GM19328 (cell line): ENCODE measurements at regions not wholly inside any gene's neighbourhood (a gene's known extent, or its start where the extent isn't known, plus 50 kb on each side); places are given as distances from the start of the nearest gene placed in this dataset.

Source experiments
- ATAC-seq: cut with Tn5 transposase; IDR thresholded peaks from one replicate; pipeline ENCODE4 v1.9.1; 2021; ENCODE audit warnings: mild to moderate bottlenecking, moderate library complexity; ENCODE audit not compliant: unreplicated experiment

DNA sequence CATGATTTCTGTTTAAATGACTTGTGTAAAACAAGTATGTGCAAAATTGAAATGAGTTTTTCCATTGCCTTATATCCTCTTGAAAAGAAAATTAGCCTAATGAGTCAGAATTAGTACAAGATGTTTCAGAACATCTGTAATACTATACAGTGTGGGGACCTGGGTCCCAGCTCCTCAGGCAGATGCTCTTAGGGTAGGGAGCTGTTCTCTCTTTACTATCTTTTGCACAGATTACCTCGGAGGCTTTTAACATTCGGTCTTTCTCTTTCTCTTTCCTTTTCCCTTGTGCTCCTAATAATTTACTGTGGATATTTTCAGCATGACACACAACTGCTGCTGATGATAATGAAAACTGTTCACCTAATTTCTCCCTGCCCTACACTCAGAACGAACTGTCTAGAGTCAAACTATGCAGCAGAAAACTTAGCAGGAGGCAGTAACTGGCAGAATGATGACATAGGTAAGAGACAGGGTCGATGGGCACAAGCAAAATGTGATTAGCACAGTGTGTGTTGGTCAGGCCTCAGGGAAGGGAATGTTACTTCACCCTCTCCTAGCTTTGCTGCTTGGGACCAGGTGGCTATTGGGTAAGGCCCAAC, 455.3 kb downstream of the PDHA2 start:
- no peak for ATAC-seq

DNA sequence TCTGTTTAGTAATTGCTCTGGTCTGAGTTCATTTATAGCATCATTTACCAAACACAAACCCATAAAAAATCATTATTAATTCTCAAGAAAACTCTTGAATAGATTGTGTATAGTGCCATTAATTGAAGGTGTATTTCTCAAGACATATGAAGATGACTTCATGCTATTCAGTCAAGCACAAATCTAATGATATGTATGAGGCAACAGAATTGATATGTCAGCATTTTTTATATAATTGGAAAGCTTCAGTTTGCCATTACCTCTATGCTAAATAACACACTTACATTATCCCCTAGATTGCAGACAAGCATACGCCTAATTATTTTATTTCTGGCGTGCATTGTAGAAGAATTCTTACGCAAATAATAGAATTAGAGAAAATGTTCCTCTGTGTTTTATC, 461.8 kb downstream of the PDHA2 start:
- ATAC-seq = no peak

GRCh38 chr4:96305030-96305429, 465.1 kb downstream of the PDHA2 start:
- ATAC-seq = no peak

DNA sequence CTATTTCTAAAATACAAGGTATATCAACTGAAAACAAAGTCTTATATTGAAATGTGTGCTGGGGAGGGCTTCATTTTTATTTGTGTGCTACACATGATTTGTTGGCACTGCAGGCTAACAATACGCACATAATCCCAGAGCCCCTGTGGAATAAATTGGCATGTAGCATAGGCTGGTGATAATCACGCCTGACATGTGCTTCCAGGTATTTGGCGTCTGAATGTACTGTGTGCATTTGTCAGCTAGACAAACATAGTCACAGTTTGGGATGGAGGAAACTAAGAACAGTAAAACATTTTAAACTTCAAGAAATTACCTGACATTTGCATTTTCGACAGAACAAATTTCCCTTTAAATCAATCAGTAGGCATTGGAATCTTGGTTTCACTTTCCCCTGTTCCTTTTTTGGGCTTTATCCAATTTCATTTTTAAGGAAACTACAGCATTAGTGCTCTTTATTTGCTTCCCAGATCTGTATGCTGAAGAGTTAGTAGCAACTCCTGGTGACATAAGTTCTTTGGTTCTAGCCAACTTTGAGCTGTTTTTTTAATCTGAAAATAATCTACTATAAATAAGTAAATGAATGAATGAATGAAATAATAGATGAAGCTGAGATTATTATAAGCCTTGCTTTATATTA, 472.3 kb downstream of the PDHA2 start:
- ATAC-seq = no peak

DNA sequence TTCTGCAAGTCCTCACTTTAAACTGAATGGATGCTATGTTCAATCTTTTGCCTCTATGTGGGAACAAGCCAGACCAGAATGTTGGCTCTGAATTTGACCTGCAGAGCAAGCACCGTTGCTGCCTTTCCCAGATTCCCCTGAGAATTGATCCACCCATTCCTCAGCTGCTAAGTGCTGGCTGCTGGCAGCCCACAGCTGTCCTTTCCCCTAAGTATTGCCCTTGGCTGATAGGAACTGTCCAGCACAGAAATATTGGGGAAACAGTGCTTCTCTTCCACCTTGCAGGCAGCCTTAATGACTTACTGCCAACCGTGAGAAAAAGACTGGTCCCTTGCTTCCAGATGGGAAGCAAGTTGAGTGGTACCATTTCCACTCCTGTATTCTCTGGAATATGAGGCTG, 475.9 kb downstream of the PDHA2 start:
- no peak for ATAC-seq

GRCh38 chr4:96316776-96317175, 476.9 kb downstream of the PDHA2 start:
- no peak for ATAC-seq

DNA sequence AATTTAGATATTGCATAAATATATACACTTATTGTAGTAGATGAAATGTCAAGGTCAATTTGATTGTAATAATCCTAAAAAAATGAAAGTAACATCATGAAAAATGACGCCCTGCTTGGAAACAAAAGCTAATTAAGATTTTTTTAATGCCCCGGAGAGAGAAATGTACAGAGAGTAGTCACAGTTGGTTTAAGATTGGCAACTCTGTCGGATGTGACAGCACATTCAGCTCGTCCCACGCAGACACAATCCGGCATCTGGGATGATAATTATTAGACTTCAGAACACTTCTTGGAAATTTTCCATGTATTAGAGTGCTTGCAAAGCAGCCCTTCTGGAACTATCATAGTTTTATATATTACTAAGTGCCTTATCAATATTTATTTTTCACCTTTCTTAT, 478.0 kb downstream of the PDHA2 start:
- no peak for ATAC-seq

DNA sequence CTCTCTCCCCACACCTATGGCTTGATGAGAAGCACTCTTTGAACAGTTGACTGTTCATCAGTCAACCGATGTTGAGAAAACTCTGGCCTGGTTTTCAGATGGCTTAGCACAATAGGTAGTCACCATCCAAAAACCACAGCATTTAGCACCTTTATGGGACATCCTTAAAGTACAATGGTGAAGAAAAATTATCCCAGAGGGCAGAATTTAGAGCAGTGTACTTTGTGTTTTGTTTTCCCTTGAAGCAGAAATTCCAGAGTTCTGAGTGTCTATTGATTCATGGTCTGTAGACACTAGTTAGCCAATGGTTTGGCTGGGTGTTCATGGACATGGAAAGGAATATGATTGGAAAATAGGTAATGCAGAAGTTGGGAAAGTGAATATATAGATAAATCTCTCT, 487.0 kb downstream of the PDHA2 start:
- ATAC-seq = no peak

DNA sequence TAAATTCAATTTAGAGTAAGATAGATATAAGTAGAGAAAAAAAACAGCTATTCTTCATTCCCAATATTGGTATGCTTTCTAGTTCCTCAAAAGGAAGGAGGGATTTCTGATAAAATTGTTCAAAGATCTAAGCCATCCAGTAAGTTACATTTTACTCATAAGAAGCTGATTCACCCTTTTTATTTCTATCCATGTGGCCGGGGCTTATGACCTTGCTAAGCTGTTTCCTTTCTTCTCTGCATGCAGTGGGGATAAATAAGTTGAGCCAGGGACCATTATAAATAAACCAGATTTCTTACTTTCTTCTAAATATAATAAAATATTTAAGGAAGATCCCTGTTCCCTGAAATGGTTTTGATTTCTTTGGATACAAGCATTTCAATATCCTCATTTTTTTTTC, 502.3 kb downstream of the PDHA2 start:
- no peak for ATAC-seq

- ATAC-seq = no peak
Measured at GRCh38 chr4:96342790-96343455, 503.0 kb downstream of the PDHA2 start.

GRCh38 chr4:96343836-96344235, 503.9 kb downstream of the PDHA2 start:
- ATAC-seq = no peak

DNA sequence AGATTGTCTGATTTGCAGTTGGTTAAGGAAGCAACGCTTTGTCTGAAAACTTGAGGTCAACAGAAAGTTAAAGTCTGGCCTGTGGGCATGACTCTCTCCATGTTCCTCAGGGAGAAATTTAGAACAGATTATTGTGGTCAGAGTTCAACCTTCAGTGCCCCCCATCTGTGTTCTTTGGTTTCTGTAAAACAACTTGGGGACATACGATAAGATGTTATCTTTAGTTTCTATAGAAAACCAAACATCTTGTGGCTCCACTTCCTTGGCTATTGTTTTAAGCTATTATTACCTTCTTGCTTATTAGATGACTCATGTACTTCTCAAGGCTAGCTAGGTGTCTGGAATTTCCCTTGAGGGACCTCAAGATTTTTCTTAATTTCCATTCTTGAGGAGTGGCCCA, 507.7 kb downstream of the PDHA2 start:
- no peak for ATAC-seq

DNA sequence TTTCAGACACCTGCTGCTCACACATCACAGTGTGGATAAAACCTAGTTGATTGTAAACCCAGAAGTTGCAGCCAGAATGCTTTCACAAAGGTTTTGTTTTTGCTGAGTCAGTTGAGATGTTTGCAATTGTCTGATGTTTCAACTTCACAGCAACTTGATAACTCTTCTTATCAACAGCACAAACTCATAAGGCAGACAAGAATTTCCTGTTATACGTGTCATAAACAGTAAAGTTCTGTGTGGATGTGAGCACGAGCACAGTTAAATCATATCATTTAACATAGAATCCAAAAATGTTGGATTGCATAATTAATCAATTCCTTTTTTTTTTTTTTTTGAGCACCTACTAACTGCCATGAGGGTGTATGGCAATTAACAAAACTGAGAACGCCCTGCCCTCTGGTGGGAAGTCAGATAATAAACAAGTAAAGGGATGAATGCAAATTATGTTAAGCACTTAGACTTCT, 512.2 kb downstream of the PDHA2 start:
- no peak for ATAC-seq

GRCh38 chr4:96354036-96354712, 514.3 kb downstream of the PDHA2 start:
- no peak for ATAC-seq

DNA sequence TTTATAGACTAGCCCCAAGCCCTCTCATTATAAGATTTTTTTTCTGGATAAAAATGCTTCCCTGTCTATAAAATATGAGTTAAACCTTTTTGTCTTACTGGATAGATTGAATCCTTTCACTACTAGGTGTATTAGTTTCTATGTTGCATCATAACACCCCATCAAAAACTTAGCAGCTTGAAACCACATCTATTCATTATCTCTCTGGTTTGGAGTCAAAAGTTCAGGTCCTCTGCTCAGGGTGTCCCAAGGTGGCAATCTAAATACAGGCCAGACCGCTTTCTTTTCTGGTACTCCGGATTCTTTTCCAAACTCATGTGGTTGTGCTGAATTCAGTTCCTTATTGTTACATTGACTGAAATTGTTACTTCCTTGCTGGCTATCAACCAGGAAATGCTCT, 515.5 kb downstream of the PDHA2 start:
- no peak for ATAC-seq

- ATAC-seq = no peak
Measured at GRCh38 chr4:96356591-96357370, 516.9 kb downstream of the PDHA2 start.

DNA sequence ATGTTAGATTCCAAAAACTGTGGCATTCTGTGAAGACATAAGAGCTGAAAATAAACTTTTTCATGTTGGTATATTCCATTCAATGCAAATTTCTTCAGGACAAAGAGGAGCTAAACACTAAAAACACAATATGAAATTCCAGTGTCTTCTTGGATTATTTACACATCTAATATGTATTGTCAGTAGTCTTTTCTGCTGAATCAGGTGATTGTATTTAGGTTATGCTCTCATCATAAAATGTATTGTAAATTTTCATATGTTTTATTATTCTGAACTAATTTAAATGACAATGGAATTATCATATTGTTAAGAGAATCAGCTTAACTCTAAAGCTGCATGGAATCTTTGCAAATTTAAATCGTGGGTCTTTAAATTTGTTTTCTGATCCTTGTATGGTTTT, 526.7 kb downstream of the PDHA2 start:
- ATAC-seq = no peak

DNA sequence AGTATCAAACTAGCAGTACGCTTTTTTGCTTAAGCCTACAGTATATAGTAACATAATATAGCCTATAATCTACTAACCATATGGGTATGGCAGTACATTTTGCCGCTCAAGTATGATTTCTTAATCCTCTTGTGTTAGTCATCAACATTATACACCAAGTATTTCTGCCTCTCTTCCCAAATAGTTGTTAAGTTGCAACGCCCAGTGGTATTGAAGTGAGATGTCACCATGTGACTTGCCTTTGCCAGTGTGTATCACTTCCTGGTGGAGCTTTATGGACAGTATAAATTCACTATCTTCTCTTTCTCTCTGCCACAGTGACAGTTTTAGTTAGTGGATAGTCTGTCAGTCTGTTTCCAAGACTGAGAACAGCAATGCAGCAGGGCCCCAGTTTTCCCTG, 535.5 kb downstream of the PDHA2 start:
- ATAC-seq = no peak

GRCh38 chr4:96379524-96379923, 539.6 kb downstream of the PDHA2 start:
- no peak for ATAC-seq

- ATAC-seq = no peak
Measured at GRCh38 chr4:96380106-96380505, 540.2 kb downstream of the PDHA2 start.

GRCh38 chr4:96383349-96383748, 543.5 kb downstream of the PDHA2 start:
- ATAC-seq = no peak
